CD4-positive, CD25-positive, alpha-beta regulatory T cell (primary cell): ENCODE measurements at regions not wholly inside any gene's neighbourhood (a gene's known extent, or its start where the extent isn't known, plus 50 kb on each side); places are given as distances from the start of the nearest gene placed in this dataset.

Source experiments
- ATAC-seq, 2 donors: fragments of 150-1000 bp; cut with Tn5 transposase; one replicate each; pipeline ENCODE4 v1.10.0; 2021; ENCODE audit warnings: low read depth in 2 of 2, moderate number of reproducible peaks in 2 of 2, moderate library complexity in 1 of 2
- DNase-seq, 3 donors: peaks; one replicate each; pipeline versions ENCODE4 v3.0.0 to v3.0.0-alpha.2; 2012 to 2022; ENCODE audit warnings: mixed read lengths in 1 of 3
- H3K27ac ChIP-seq: one replicate; pipeline ENCODE4 v1.7.0; 2013; ENCODE audit warnings: mild to moderate bottlenecking, low read length; ENCODE audit not compliant: insufficient read depth, poor library complexity, severe bottlenecking
- H3K27me3 ChIP-seq: one replicate; pipeline ENCODE4 v1.7.0; 2013; ENCODE audit warnings: low read length; ENCODE audit not compliant: control insufficient read depth, insufficient read depth
- H3K36me3 ChIP-seq: one replicate; pipeline ENCODE4 v1.7.0; 2013; ENCODE audit warnings: mild to moderate bottlenecking, low read length, moderate library complexity; ENCODE audit not compliant: control insufficient read depth, insufficient read depth
- H3K4me1 ChIP-seq: 2 replicates; pipeline ENCODE4 v1.7.0; 2013; ENCODE audit warnings: mild to moderate bottlenecking, low read length; ENCODE audit not compliant: insufficient read depth, control insufficient read depth, poor library complexity, severe bottlenecking
- H3K4me3 ChIP-seq: one replicate; pipeline ENCODE4 v1.7.0; 2013; ENCODE audit warnings: low read depth, mild to moderate bottlenecking, low read length, moderate library complexity
- H3K9me3 ChIP-seq, 2 experiments: 1 replicate in 1 of 2; 2 replicates in 1 of 2; pipeline ENCODE4 v1.7.0; 2013; ENCODE audit warnings: low read length in 2 of 2, mild to moderate bottlenecking in 1 of 2, moderate library complexity in 1 of 2; ENCODE audit not compliant: control insufficient read depth in 2 of 2
- H3K27ac Mint-ChIP-seq, 3 donors: one replicate each; pipeline ENCODE4 v1.8.0; 2020 to 2022; ENCODE audit warnings: mild to moderate bottlenecking in 3 of 3, mixed read lengths in 3 of 3, moderate library complexity in 2 of 3
- H3K27me3 Mint-ChIP-seq: one replicate; pipeline ENCODE4 v1.8.0; 2022; ENCODE audit warnings: mild to moderate bottlenecking, mixed read lengths
- H3K36me3 Mint-ChIP-seq: one replicate; pipeline ENCODE4 v1.8.0; 2020; ENCODE audit warnings: mixed read lengths
- H3K4me1 Mint-ChIP-seq, 4 donors: one replicate each; pipeline ENCODE4 v1.8.0; 2020 to 2022; ENCODE audit warnings: mixed read lengths in 4 of 4, mild to moderate bottlenecking in 1 of 4
- H3K4me3 Mint-ChIP-seq, 4 donors: one replicate each; pipeline ENCODE4 v1.8.0; 2020 to 2022; ENCODE audit warnings: mild to moderate bottlenecking in 4 of 4, mixed read lengths in 4 of 4, moderate library complexity in 3 of 4
- H3K9me3 Mint-ChIP-seq, 7 donors: one replicate each; pipeline ENCODE4 v1.8.0; 2020 to 2022; ENCODE audit warnings: mixed read lengths in 7 of 7, mild to moderate bottlenecking in 3 of 7, moderate library complexity in 2 of 7

DNA sequence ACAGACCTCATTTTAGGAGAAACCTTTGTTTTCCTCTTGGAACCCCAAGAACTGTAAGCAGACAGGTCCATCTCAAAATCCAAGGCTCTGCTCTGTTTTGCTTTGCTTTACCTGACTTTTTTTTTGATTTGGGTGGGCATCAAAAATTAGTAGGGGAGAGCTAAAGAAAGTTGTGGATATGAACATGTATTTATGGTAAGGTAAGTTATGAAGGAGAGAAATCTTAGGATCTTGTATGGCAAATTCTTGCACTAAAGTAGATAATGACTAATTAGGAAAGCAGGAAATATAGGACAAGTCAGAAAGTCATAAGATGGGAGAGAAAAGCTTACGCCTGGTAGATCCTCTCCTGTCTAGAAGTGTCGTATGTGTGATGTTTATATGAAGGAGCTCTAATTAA, 116.1 kb upstream of the VPREB1 start:
- Histone ChIP-seq H3K27me3 (no peaks in the 10 kb centered on the region), H3K4me3 (no peak overlapping the region), H3K4me1 (no peaks in the 10 kb centered on the region), H3K27ac (no peak overlapping the region), H3K9me3 (no peaks in the 10 kb centered on the region), H3K36me3 (no peaks in the 10 kb centered on the region)
- DNase-seq (no peak), ATAC-seq (no peak)
- Mint-ChIP-seq H3K36me3 (no peaks in the 10 kb centered on the region), H3K4me3 (no peak overlapping the region), H3K4me1 (no peaks in the 10 kb centered on the region), H3K9me3 (peaks cover 0 to 2% (median 0%) of the 10 kb centered on the region in 7 donors), H3K27me3 (peaks cover 14% of the 10 kb centered on the region), H3K27ac (no peak overlapping the region)

DNA sequence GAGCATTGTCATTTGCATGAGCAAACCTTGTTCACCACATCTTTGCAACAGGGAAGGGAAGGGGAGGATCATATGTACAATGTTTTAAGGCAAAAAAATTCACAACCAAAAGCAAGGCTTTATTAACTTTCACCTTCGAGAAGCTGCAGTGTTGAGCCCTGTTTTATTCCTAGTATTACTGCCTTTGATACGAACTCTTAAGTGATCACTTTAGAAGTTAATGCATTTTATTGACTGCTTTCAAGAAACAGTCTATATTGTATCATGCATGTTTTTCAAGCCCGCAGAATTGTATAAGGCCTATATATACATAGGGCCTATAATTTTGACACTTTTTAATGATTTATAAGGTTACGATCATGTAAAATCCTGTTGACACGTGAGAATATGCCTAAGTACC, 117.5 kb upstream of the VPREB1 start:
- Histone ChIP-seq H3K4me1 (no peaks in the 10 kb centered on the region), H3K27ac (no peak overlapping the region), H3K9me3 (no peaks in the 10 kb centered on the region), H3K36me3 (no peaks in the 10 kb centered on the region), H3K27me3 (no peaks in the 10 kb centered on the region), H3K4me3 (no peak overlapping the region)
- no peak overlapping the region for H3K4me3 Mint-ChIP-seq
- H3K4me1 Mint-ChIP-seq: no peaks in the 10 kb centered on the region
- DNase-seq (no peak), ATAC-seq (no peak)
- H3K27me3 Mint-ChIP-seq: peaks cover 9% of the 10 kb centered on the region
- H3K27ac Mint-ChIP-seq: peak overlapping the region in 1 of 3 donors; percentile 28
- H3K9me3 Mint-ChIP-seq: peaks cover 0 to 2% (median 0%) of the 10 kb centered on the region in 7 donors
- no peaks in the 10 kb centered on the region for H3K36me3 Mint-ChIP-seq

DNA sequence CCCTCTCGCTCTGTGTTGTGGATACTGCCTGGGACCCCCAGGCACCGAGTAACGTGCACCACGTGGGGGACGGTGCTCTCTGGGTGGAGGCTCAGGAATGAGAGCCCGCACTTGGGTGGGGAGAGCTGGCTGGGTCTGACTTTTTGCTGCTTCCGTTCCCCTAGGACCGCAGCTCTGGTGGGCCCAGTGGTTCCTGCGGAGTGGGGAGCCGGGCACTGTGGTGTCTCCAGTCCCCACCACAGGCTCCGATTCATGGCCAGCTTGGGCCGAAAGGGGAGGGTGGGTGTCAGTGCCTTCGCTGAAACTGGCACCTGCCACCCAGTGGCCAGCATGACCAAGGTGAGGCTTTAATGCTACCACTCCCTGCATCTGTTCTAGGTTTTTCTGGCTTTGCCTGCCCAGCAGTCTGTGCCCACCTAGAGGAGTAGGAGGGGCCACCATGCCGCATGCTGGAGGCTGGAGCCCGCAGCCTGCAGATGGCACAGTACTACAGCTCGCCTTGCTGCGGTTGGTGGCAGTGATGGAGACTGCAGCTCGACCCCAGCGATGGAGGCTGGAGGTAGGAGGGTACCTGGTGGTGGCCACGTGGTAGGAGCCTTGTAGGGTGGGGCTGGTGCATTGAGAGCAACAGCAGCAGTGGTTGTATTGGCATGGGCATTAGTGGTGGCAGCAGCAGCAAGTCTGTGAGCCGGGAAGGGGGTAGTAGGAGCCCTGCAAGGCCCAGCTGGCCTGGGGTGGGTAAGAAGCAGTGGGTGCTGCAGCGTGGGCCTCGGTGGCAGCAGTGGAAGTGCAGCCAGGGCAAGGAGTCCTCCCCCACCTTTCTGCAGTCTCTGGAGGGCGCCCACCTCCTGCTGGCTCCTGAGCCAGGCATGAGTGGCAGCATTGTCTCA, 118.8 kb upstream of the VPREB1 start:
- ATAC-seq (no peak), DNase-seq (no peak)
- Histone ChIP-seq H3K36me3 (no peaks in the 10 kb centered on the region), H3K27me3 (peaks cover 2% of the 10 kb centered on the region), H3K9me3 (no peaks in the 10 kb centered on the region), H3K4me3 (no peak overlapping the region), H3K4me1 (no peaks in the 10 kb centered on the region), H3K27ac (no peak overlapping the region)
- no peak overlapping the region for H3K4me3 Mint-ChIP-seq
- H3K36me3 Mint-ChIP-seq: no peaks in the 10 kb centered on the region
- no peak overlapping the region for H3K27ac Mint-ChIP-seq
- peaks cover 4% of the 10 kb centered on the region for H3K27me3 Mint-ChIP-seq
- no peaks in the 10 kb centered on the region for H3K4me1 Mint-ChIP-seq
- no peaks in the 10 kb centered on the region for H3K9me3 Mint-ChIP-seq

DNA sequence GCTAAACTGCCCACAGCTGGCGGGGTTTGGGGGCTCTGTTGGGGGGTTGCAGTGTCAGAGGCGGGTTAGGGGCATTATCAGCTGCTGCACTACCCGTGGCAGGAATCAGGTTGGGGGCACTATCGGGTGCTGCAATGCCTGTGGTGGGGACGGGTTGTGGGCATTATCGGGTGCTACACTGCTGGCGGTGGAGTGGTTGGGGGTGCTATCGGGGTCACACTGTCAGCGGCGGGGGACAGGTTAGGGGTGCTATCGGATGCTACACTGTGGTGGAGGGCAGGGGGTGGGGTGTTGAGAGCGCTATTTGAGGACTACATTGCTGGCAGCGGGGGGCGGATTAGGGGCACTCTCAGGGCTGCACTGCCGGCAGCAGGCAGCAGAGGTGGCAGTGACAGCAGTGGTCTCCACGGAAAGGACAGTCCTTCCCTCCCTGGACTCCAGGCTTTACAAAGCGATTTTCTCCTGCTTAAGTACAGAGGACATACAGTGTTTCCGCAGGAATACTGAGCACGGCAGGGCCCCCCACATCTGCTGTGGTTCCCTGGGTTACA, 119.5 kb upstream of the VPREB1 start:
- Histone ChIP-seq H3K9me3 (no peaks in the 10 kb centered on the region), H3K27me3 (peaks cover 5% of the 10 kb centered on the region), H3K4me3 (no peak overlapping the region), H3K4me1 (no peaks in the 10 kb centered on the region), H3K36me3 (no peaks in the 10 kb centered on the region), H3K27ac (no peak overlapping the region)
- Mint-ChIP-seq H3K36me3 (no peaks in the 10 kb centered on the region), H3K4me3 (no peak overlapping the region), H3K9me3 (no peaks in the 10 kb centered on the region), H3K27ac (no peak overlapping the region), H3K4me1 (no peaks in the 10 kb centered on the region), H3K27me3 (peaks cover 4% of the 10 kb centered on the region)
- ATAC-seq (no peak), DNase-seq (no peak)

DNA sequence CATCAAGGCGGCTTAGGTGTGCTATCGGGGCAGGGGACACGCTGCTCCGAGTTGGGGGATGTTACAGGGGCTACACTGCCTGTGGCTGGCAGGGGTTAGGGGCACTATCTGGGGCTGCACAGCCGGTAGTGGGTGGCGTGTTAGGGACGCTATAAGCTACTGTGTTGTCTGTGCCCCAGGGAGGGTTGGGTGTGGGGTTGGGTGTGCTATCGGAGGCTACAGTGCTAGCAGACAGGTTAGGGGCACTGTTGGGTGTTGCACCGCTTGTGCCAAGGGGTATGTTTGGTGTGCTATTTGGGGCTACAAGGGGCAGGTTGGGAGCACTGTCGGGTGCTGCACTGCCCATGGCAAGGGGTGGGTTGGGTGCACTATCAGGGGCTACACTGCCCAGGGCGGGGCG, 120.2 kb upstream of the VPREB1 start:
- no peak overlapping the region for H3K27ac Mint-ChIP-seq
- Histone ChIP-seq H3K9me3 (no peaks in the 10 kb centered on the region), H3K27ac (no peak overlapping the region), H3K4me1 (no peaks in the 10 kb centered on the region), H3K36me3 (no peaks in the 10 kb centered on the region), H3K27me3 (peaks cover 5% of the 10 kb centered on the region), H3K4me3 (no peak overlapping the region)
- no peak overlapping the region for H3K4me3 Mint-ChIP-seq
- no peaks in the 10 kb centered on the region for H3K4me1 Mint-ChIP-seq
- H3K9me3 Mint-ChIP-seq: no peaks in the 10 kb centered on the region
- no peaks in the 10 kb centered on the region for H3K36me3 Mint-ChIP-seq
- H3K27me3 Mint-ChIP-seq: peaks cover 9% of the 10 kb centered on the region
- DNase-seq (no peak), ATAC-seq (no peak)

DNA sequence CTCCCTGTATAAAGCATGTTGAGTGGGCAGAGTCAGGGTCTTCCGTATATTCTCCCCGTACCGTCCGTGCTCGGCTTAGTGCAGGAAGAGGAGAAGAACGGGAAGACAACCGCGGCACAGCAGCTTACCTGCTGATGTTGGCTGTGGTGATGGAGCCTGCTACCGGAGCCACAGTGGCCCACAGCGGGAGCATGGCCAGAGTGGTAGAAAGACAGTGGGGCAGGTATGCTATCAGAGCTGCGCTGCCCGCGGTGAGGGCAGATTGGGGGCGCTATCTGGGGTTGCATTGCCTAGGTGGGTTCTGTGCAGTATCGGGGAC, 120.7 kb upstream of the VPREB1 start:
- ATAC-seq (no peak), DNase-seq (no peak)
- no peaks in the 10 kb centered on the region for H3K4me1 ChIP-seq
- Mint-ChIP-seq H3K27ac (no peak overlapping the region), H3K36me3 (no peaks in the 10 kb centered on the region), H3K9me3 (no peaks in the 10 kb centered on the region), H3K27me3 (peaks cover 13% of the 10 kb centered on the region), H3K4me3 (no peak overlapping the region), H3K4me1 (no peaks in the 10 kb centered on the region)
- H3K4me3 ChIP-seq: no peak overlapping the region
- peaks cover 9% of the 10 kb centered on the region for H3K27me3 ChIP-seq
- no peak overlapping the region for H3K27ac ChIP-seq
- no peaks in the 10 kb centered on the region for H3K9me3 ChIP-seq
- no peaks in the 10 kb centered on the region for H3K36me3 ChIP-seq

DNA sequence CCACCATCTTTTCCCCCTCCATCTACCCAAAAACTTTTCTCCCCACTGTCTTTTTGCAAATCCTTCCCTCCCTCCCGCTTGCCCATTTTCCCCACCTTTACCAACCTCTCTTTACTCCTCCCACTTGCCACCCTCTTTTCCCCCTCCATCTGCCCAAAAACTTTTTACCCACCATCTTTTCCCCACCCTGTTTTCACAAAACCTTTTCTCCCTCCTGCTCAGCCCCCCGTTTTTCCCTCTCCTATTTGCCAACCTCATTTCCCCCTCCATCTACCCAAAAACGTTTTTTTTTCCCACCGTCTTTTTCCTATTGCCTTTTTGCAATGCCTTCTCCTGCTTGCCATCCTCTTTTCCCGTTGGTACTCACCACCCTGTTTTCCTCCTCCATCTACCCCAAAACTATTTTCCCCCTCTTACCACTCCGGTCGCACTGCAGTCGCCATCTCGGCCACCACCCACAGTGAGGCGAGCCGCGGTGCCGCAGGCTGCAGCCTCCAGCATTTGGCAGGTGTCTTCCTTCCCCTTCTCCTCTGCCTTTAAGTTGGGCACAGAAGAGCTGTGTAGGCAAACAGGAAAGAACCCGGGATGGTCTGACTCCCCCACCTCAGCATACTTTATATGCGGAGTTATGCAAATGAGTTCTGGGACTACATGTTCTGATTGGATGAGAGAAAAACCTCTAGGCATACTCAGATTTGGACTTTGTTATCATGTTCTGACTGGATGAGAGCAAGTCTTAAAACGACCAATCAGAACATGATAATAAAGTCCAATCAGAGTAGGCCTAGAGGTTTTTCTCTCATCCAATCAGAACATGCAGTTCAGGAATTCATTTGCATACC, 121.2 kb upstream of the VPREB1 start:
- Histone ChIP-seq H3K27ac (no peak overlapping the region), H3K4me3 (no peak overlapping the region), H3K9me3 (no peaks in the 10 kb centered on the region), H3K36me3 (no peaks in the 10 kb centered on the region), H3K27me3 (peaks cover 9% of the 10 kb centered on the region), H3K4me1 (no peaks in the 10 kb centered on the region)
- ATAC-seq (no peak), DNase-seq (no peak)
- Mint-ChIP-seq H3K4me1 (peaks cover 0 to under 1% (median 0%) of the 10 kb centered on the region in 4 donors), H3K4me3 (no peak overlapping the region), H3K9me3 (no peaks in the 10 kb centered on the region), H3K36me3 (no peaks in the 10 kb centered on the region), H3K27me3 (peaks cover 19% of the 10 kb centered on the region), H3K27ac (no peak overlapping the region)
